Left lung (tissue), 4 donors: ENCODE measurements at regions not wholly inside any gene's neighbourhood (a gene's known extent, or its start where the extent isn't known, plus 50 kb on each side); places are given as distances from the start of the nearest gene placed in this dataset.

Source experiments
- ATAC-seq: fragments of 200-7000 bp; cut with Tn5 transposase; one replicate; pipeline ENCODE4 v1.9.1; 2020; ENCODE audit warnings: moderate library complexity
- DNase-seq, 4 donors: peaks; one replicate each; pipeline ENCODE4 v3.0.0-alpha.2; 2013 to 2020
- H3K27ac ChIP-seq, 2 donors: fragments of 200-600 bp; sonication (generic) in 1 of 2; one replicate each; pipeline versions ENCODE4 v1.5.0 to v1.8.0; 2020 to 2021
- H3K27me3 ChIP-seq, 2 donors: fragments of 200-600 bp; sonication (generic) in 1 of 2; one replicate each; pipeline versions ENCODE4 v1.5.0 to v1.8.0; 2020 to 2021
- H3K36me3 ChIP-seq, 2 donors: fragments of 200-600 bp; sonication (generic) in 1 of 2; one replicate each; pipeline versions ENCODE4 v1.5.0 to v1.8.0; 2020 to 2021
- H3K4me1 ChIP-seq, 2 donors: fragments of 200-600 bp; one replicate each; pipeline ENCODE4 v1.8.0; 2021
- H3K4me3 ChIP-seq, 2 donors: fragments of 200-600 bp; sonication (generic) in 1 of 2; one replicate each; pipeline versions ENCODE4 v1.5.0 to v1.8.0; 2020 to 2021; ENCODE audit warnings: mild to moderate bottlenecking in 1 of 2
- H3K9me3 ChIP-seq, 2 donors: fragments of 200-600 bp; sonication (generic) in 1 of 2; one replicate each; pipeline versions ENCODE4 v1.5.0 to v1.8.0; 2020 to 2021
- CTCF ChIP-seq, 2 donors: fragments of 200-600 bp; sonication (generic) in 1 of 2; IDR thresholded peaks; one replicate each; pipeline versions ENCODE4 v1.5.0 to v1.8.0; 2021; ENCODE audit warnings: antibody characterized with exemption in 2 of 2
- intact Hi-C, 2 donors: fragments of 100-400 bp; cut with DNase I; formaldehyde crosslinking; loops; one replicate each; pipeline versions ENCODE4 v1.11.2 to v1.14.2; 2022
- donor health status: DM: no; HTN: yes; CAD: no.
- donor health status: DM: no; HTN: no; CAD: no.

DNA sequence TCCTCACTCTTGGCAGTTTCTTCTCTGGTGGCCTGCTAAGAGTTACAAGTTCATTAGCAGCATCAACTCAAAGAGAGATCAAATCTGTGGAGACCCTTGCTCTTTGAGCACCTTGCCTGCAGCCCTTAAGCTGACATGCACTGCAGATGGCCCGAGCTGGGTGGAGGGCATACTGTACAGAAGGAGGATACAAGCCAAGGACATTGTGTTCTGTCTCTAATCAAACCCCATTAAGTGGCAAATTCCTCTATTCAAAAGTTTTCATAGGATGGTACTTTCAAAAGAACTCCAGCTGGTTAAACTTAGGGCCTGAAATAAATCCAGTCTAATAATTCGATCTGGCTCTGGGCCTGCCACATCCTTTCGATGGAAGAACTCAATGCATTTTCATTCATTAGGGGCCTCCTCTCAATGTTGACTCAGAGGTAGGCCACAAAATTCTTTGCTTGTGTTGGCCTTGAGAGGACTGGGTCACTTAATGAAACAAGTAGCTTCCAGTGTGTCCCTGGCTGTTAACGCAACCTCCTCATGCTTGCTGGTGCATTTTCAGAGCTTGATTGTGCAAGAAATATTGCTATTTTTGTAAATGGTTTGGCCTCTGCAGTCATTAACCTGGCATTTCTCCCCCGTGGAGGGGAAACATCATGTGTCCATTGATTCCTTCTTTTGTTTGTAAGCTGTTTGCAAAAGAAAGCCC, 318.2 kb downstream of the NUAK1 start:
- peak overlapping the region in 1 of 2 donors; percentile 8 for H3K27ac ChIP-seq
- no peak for TF ChIP-seq CTCF (IDR thresholded peaks at IDR 0.05)
- intact Hi-C loops = no loop called here

GRCh38 chr12:105822131-105823105, 316.3 kb downstream of the NUAK1 start:
- Histone ChIP-seq H3K4me3 (no peak overlapping the region), H3K36me3 (no peaks in the 10 kb centered on the region), H3K4me1 (peaks cover 5 to 7% of the 10 kb centered on the region in 2 donors), H3K27me3 (no peaks in the 10 kb centered on the region), H3K9me3 (peaks cover 0 to 2% of the 10 kb centered on the region in 2 donors), H3K27ac (no peak overlapping the region)
- intact Hi-C loops = no loop called here
- ATAC-seq = no peak
- peak in 1 of 4 donors; percentile 29 for DNase-seq
- no peak for TF ChIP-seq CTCF (IDR thresholded peaks at IDR 0.05)

More for the DNA sequence above, 318.2 kb downstream of the NUAK1 start:
- no peak overlapping the region for H3K4me3 ChIP-seq
- ATAC-seq = peak; percentile 81
- H3K4me1 ChIP-seq = peaks cover 5 to 7% of the 10 kb centered on the region in 2 donors
- H3K27me3 ChIP-seq = no peaks in the 10 kb centered on the region
- H3K9me3 ChIP-seq = no peaks in the 10 kb centered on the region
- DNase-seq = peak in 1 of 4 donors; percentile 19
- no peaks in the 10 kb centered on the region for H3K36me3 ChIP-seq

- H3K4me1 ChIP-seq = peaks cover 5 to 7% of the 10 kb centered on the region in 2 donors
- TF ChIP-seq CTCF (IDR thresholded peaks at IDR 0.05) = no peak
- no peak overlapping the region for H3K27ac ChIP-seq
- no peak for DNase-seq
- intact Hi-C loops = no loop called here
- peaks cover 0 to 2% of the 10 kb centered on the region in 2 donors for H3K9me3 ChIP-seq
- H3K27me3 ChIP-seq = no peaks in the 10 kb centered on the region
- no peak for ATAC-seq
- H3K36me3 ChIP-seq = no peaks in the 10 kb centered on the region
- no peak overlapping the region for H3K4me3 ChIP-seq
Measured at GRCh38 chr12:105823810-105824209, 314.9 kb downstream of the NUAK1 start.

DNA sequence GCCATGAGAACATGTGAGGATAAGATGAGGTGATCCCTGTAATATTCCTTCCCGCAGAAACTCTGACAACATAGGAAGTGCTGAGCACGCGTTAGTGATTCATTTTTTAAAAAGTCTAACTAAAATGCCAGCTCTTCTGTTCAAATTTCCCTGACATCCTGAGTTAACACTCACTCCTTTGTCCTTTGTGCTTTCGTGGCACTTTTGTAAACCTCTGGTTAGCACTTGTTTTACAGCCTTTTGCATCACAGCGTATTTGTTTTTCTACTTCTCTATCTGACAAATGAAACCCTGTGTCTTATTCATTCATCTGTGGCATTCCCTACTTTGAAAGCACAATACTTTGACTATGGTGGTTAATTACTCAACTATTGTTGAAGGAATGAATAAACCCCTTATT, 313.6 kb downstream of the NUAK1 start:
- ATAC-seq (no peak), DNase-seq (no peak)
- intact Hi-C loops = no loop called here
- H3K27me3 ChIP-seq = no peaks in the 10 kb centered on the region
- H3K36me3 ChIP-seq = no peaks in the 10 kb centered on the region
- no peak overlapping the region for H3K27ac ChIP-seq
- H3K4me3 ChIP-seq = no peak overlapping the region
- TF ChIP-seq CTCF (IDR thresholded peaks at IDR 0.05) = no peak
- H3K9me3 ChIP-seq = peaks cover 0 to 2% of the 10 kb centered on the region in 2 donors
- peaks cover 5 to 7% of the 10 kb centered on the region in 2 donors for H3K4me1 ChIP-seq

GRCh38 chr12:105831372-105831771, 307.4 kb downstream of the NUAK1 start:
- ATAC-seq (no peak), DNase-seq (no peak)
- Histone ChIP-seq H3K36me3 (no peaks in the 10 kb centered on the region), H3K9me3 (peaks cover 0 to 1% of the 10 kb centered on the region in 2 donors), H3K4me1 (no peaks in the 10 kb centered on the region), H3K4me3 (no peak overlapping the region), H3K27me3 (no peaks in the 10 kb centered on the region), H3K27ac (no peak overlapping the region)
- intact Hi-C loops = no loop called here
- no peak for TF ChIP-seq CTCF (IDR thresholded peaks at IDR 0.05)
